ENCODE measurements at regions not wholly inside any gene's neighbourhood (a gene's known extent, or its start where the extent isn't known, plus 50 kb on each side); places are given as distances from the start of the nearest gene placed in this dataset.

- no peak for DNase-seq
Measured at GRCh38 chr5:20617841-20618240, 629.8 kb upstream of the CDH18 start.

DNA sequence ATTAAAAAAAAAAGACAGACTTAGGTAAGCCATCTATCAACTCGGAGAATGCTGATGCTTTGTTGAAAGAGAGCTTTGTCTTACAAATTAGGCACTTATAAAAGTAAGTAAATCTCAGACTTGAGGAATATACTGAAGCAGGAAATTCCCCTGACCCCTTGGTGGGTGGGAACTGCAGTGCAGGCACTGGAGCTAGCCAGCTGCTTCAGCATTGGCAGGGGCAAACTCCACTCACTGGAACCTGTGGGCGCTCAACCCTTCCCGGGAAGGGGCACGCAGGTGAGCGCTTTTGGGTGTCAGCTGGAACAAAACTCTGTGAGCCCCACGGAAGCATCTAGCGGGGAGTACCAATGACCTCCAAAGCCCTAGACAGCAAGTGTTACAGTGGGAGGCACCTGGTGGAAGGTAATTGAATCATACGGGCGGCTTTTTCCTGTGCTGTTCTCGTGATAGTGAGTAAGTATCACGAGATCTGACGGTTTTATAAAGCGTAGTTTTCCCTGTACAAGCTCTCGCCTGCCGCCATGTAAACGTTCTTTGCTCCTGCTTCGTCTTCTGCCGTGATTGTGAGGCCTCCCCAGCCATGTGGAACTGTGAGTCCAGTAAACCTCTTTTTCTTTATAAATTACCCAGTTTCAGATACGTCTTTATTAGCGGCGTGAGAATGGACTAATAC is 628.0 kb upstream of the CDH18 start:
- no peak for DNase-seq

DNA sequence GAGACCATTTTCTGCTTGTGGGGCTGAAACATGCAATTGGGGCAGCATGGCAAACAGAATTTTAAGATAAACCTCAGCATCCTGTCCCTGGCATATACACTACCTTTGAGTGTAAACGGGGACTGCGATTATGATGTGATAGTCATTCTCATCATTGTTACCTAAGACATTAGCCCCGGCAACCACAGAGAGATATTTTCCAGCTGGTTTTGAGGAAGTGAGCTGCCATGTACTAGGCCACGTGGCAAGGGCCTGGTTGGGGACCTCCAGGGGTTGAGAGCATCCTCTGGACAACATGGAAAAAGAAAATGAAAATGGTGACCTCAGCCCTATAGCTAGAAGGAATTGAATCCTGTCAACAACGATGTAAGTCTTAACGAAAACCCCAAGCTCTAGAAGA is 623.6 kb upstream of the CDH18 start:
- DNase-seq: no peak

DNA sequence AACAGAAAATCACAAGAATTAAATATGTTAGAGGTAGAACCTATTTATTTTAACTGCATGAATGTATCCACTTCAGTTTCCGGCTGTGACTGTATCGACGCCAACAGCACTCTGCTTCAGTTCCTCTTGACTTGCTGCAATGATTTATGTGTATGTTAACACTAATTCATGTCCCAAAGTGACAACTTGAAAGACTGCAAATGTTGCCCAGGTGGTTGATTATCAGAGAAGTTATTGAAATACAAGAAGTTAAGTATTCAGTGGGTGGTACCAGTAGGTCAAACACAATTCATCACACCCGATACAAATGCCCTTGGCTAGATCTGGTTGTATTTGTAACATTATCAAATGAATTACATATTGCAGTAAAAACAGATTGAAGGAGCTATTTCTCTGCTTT is 622.7 kb upstream of the CDH18 start:
- no peak for DNase-seq

DNA sequence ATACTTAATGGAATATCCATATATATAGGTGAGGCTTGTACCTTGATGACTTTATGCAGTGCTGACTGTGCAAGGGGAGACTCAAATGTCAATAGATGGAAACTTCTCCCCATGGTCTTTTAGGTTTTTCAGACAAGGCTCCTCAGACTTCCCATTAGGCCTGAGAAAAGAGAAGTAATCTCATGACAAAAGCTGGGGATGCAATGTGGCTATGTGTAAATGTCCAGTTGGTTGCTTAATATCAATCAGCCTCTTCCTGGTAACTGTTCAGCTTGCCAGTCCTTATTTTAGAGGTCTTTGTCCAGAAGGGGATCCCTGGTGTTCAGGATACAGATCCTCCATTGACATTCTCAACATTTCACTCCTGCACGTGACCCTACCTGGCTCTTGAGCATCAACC is 621.1 kb upstream of the CDH18 start:
- DNase-seq: no peak

DNA sequence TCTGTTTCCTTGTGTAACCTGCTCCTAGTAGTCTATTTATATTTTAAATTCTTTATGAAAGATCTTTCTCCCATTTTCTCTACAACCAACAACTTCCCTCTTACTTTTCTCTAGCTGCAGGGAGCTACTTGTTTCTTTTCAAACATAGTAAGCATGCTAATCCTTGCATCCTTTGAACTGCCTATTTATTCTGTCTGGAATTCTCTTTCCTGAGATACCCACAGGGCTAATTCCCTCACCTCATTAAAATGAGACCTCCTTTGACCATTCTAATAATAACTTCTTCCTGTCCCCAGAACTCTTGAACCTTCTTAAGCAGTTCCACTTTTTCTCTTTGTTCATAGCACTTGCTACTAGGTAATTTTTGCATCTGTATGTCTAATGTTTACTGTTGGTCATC is 620.6 kb upstream of the CDH18 start:
- no peak for DNase-seq

DNA sequence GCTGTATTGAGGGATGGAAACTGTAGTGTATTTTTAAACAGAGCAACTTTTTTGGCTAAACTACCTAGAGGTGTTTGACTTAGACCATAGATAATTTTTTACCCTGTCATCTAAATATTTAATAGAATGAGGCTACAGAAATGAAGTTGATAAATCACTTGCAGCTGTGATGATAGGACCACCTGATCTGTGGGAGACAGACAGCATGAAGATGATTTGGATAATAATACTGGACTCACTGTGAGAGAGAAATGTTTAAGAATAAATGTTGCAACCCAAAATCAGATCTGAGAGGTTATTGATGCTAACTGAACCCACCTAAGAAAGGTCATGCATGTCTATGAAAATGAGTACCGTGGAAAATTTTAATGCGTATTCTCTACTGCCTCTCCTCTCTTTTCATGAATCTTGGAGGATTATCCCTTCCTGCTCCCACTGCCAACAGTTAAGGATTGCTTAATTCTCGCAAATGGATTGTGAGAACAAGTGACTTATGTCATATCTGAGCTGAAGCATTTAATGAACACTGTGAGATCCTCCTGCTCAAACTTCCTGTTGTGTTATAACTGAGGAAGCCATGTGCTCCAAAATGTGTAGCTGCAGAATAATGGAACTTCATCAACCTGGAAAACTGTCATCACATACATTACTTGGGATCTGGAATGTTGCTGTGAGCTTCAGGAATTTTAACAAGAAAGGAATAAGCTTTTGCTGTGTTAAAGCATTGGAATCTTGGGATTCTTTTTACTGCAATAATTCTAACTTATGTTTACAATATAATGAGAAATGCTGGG is 617.9 kb upstream of the CDH18 start:
- DNase-seq: no peak

DNA sequence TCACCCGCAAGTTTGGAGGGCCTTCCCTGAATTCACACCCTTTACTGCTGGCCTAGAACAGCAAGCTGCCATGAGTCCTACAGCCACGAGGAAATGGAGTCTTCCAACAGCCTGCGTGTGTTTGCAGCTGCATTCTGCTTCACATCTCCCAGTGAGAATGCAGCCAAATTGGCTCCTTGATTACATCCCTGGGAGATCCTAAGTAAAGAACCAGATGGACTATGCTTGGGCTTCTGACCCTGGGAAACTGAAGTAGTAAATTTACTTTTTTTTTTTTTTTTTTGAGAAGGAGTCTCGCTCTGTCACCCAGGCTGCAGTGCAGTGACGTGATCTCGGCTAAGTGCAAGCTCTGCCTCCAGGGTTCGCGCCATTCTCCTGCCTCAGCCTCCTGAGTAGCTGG is 617.0 kb upstream of the CDH18 start:
- DNase-seq: no peak

GRCh38 chr5:20601678-20602100 is 613.7 kb upstream of the CDH18 start:
- no peak for DNase-seq

GRCh38 chr5:20590356-20590755 is 602.4 kb upstream of the CDH18 start:
- DNase-seq: no peak

- no peak for DNase-seq
Measured at GRCh38 chr5:20575571-20575970, 587.6 kb upstream of the CDH18 start.

GRCh38 chr5:20574576-20574975 is 586.6 kb upstream of the CDH18 start:
- no peak for DNase-seq

DNA sequence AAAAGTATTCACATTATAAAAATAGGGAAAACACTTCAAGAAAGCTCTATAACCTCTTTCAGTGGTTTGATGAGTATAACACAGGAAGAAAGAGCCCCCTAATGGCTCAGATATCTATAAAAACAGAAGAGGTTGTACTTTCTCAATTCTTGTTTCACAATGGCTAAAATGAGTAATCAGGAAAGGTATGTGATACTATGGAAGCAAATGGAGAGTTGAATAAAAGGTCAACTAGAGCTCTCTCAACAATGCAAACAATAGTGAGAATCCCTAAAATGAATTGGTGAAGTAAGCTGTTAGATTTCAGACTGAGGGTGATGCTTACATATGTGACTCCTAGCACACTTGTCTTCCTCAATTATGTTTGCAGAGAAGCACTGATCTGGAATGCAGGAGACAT is 584.6 kb upstream of the CDH18 start:
- no peak for DNase-seq

- DNase-seq: no peak
Measured at GRCh38 chr5:20570486-20570885, 582.5 kb upstream of the CDH18 start.

DNA sequence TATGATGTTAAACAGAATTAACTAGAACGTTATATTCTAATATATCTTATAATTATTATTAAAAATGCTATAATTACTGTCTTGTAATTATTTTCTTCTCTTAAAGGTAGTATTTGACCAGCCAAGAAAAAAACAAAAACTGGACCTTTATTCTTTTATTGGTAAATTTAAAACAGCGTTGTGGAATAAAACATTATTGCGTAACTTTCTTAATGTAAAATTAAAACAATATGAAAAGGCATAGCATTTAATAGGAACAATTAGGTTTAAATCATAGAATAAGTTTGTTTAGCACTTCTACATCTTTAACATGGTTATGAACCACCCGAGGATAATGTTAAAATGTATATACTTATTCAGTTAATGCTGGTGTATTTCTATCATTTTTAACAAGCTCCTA is 574.5 kb upstream of the CDH18 start:
- DNase-seq: no peak

- no peak for DNase-seq
Measured at GRCh38 chr5:20559845-20560244, 571.8 kb upstream of the CDH18 start.

DNA sequence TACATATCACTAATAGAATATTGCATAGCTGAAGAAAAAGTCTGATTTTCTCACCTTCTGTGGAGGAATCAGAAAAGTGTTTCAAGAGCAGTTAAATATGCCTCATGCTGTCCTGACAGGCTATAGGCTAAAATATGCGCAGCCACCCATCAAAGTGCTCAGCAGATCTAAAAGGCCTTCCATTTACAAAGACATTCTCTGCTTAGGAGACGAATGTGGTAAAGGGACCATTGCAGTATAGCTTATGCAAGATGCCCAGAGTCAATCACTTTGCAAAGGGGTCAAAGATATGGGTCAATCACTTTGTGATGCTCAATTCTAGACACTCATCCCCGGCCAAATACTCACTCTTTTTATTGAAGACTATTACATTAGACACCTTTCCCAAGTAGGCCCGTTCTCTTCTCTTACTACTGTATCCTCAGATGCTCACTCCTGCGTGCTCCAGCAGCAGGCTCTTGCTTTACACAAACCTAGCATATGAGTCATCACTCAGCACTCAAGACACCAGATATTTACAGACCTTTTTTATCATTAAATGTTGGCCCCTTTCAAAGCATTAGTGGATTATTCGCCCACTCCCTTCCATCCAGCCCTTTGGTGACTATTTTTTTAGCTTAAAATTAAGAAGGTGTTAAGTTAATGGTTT is 568.2 kb upstream of the CDH18 start:
- DNase-seq: no peak

GRCh38 chr5:20555034-20555433 is 567.0 kb upstream of the CDH18 start:
- no peak for DNase-seq

DNA sequence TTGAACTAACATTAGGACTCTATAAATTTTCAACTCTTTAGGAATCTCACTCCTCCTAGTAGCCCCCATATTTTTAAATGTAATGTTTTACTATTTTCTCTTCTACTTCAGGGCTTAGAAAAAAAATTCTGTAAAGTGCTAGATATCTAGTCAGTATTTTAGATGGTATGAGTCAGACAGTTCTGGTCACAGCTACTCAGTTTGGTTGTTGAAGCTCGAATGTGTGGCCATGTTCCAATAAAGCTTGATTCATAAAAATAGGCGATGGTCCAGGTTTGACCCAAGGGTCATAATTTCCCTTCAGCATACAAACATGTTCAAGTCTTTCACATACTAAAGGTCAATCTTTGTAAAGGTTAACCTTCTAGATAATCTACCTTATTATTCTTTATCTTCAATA is 566.0 kb upstream of the CDH18 start:
- no peak for DNase-seq

- no peak for DNase-seq
Measured at GRCh38 chr5:20537911-20538703, 550.1 kb upstream of the CDH18 start.

DNA sequence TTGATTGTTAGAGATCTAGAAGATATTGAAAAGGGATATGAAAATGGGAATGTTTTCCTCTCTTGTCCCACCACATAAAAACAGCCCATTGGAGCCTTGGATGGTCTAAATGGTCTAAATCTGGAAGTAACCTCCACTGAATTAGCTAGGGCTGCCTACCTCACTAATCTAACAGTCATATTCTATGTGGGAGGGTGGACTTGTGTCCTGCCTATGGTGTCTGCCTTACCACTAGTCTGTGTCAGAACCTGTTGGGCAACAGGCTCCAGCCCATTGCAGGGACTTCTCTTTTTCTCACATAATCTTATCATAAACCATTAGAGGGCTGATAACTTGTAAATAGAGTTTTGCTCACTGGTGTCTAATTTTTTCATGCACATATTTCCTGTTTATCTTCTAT is 548.8 kb upstream of the CDH18 start:
- no peak for DNase-seq

GRCh38 chr5:20536341-20536740 is 548.3 kb upstream of the CDH18 start:
- DNase-seq: no peak

DNA sequence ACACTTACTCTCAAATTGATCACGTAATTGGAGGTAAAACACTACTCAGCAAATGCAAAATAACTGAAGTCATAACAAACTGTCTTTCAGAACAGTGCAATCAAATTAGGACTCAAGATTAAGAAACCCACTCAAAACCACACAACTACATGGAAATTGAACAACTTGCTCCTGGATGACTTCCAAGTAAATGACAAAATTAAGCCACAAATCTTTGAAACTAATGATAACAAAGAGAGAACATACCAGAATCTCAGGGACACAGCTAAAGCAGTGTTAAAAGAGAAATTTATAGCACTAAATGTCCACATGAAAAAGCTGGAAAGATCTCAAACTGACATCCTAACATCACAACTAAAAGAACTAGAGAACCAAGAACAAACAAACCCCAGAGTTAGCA is 540.5 kb upstream of the CDH18 start:
- DNase-seq: no peak

Measured in CD4-positive, alpha-beta T cell treated with Interleukin-1 beta for 1 hour (primary cell).